ENCODE measurements at regions not wholly inside any gene's neighbourhood (a gene's known extent, or its start where the extent isn't known, plus 50 kb on each side); places are given as distances from the start of the nearest gene placed in this dataset.
"Not testable (repeated sequence)": the region's sequence is repeated elsewhere in the genome, so short reads cannot be mapped to it uniquely, and the experiment has no call there.

DNA sequence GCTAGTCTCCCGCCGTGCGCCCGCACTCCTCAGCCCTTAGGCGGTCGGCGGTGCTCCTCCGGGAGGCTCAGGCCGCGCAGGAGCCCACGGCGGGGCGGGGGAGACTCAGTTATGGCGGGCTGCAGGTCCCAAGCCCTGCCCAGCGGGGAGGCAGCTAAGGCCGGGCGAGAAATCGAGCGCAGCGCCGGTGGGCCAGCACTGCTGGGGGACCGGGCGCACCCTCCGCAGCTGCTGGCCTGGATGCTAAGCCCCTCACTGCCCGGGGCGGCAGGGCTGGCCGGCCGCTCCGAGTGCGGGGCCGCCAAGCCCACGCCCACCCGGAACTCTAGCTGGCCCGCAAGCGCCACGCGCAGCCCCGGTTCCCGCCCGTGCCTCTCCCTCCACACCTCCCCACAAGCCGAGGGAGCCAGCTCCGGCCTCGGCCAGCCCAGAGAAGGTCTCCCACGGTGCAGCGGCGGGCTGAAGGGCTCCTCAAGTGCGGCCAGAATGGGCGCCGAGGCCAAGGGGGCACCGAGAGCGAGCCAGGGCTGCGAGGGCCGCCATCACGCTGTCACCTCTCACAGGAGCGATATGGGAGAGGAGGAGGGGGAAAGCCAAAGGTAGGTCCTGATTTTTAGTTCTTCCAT is 90.2 kb upstream of the SEL1L start:
- TF ChIP-seq, protein P1, sequence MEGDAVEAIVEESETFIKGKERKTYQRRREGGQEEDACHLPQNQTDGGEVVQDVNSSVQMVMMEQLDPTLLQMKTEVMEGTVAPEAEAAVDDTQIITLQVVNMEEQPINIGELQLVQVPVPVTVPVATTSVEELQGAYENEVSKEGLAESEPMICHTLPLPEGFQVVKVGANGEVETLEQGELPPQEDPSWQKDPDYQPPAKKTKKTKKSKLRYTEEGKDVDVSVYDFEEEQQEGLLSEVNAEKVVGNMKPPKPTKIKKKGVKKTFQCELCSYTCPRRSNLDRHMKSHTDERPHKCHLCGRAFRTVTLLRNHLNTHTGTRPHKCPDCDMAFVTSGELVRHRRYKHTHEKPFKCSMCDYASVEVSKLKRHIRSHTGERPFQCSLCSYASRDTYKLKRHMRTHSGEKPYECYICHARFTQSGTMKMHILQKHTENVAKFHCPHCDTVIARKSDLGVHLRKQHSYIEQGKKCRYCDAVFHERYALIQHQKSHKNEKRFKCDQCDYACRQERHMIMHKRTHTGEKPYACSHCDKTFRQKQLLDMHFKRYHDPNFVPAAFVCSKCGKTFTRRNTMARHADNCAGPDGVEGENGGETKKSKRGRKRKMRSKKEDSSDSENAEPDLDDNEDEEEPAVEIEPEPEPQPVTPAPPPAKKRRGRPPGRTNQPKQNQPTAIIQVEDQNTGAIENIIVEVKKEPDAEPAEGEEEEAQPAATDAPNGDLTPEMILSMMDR (IDR thresholded peaks at IDR 0.05) = not testable (repeated sequence)
- TF ChIP-seq ZFX (IDR thresholded peaks at IDR 0.05; ENCODE audit: borderline replicate concordance) = not testable (repeated sequence)

All from 22Rv1 (cell line).